H1 (cell line): ENCODE measurements at regions not wholly inside any gene's neighbourhood (a gene's known extent, or its start where the extent isn't known, plus 50 kb on each side); places are given as distances from the start of the nearest gene placed in this dataset.

Experiments
- BACH1 ChIP-seq: IDR thresholded peaks from 2 replicates; pipeline ENCODE4 v1.6.1; 2012; ENCODE audit warnings: low read length, improper control_type of control experiment
- CHD1 ChIP-seq: IDR thresholded peaks from 2 replicates; pipeline ENCODE4 v1.6.1; 2012; ENCODE audit warnings: low read depth, low read length, improper control_type of control experiment
- CHD2 ChIP-seq: IDR thresholded peaks from 2 replicates; pipeline ENCODE4 v1.6.1; 2012; ENCODE audit warnings: low read length, improper control_type of control experiment
- CREB1 ChIP-seq: IDR thresholded peaks from 2 replicates; pipeline ENCODE4 v1.6.1; 2012; ENCODE audit warnings: inconsistent platforms
- EZH2 ChIP-seq: fragments of 200-600 bp; sonication (generic); IDR thresholded peaks from 2 replicates; pipeline ENCODE4 v1.7.1; 2012; ENCODE audit warnings: low read depth, mild to moderate bottlenecking, moderate library complexity, low read length, inconsistent platforms; ENCODE audit not compliant: severe bottlenecking
- JUN ChIP-seq: IDR thresholded peaks from 2 replicates; pipeline ENCODE4 v1.6.1; 2011; ENCODE audit warnings: low read depth, mild to moderate bottlenecking, improper control_type of control experiment, low read length
- JUND ChIP-seq: IDR thresholded peaks from 2 replicates; pipeline ENCODE4 v1.6.1; 2011; ENCODE audit warnings: mild to moderate bottlenecking, improper control_type of control experiment, low read length
- POLR2A ChIP-seq, 2 experiments: IDR thresholded peaks; 1 replicate in 1 of 2; 2 replicates in 1 of 2; pipeline ENCODE4 v1.6.1; 2011; ENCODE audit warnings: low read depth in 2 of 2, low read length in 2 of 2, mild to moderate bottlenecking in 2 of 2; ENCODE audit errors: control extremely low read depth in 1 of 2
- POLR2AphosphoS5 ChIP-seq: IDR thresholded peaks from 2 replicates; pipeline ENCODE4 v1.6.1; 2011; ENCODE audit warnings: low read depth, low read length
- RAD21 ChIP-seq, 2 experiments: IDR thresholded peaks in 1 of 2; conservative IDR thresholded peaks in 1 of 2; 2 replicates each; pipeline ENCODE4 v1.6.1; 2011; ENCODE audit warnings: low read depth in 2 of 2, low read length in 2 of 2, improper control_type of control experiment in 1 of 2, inconsistent platforms in 1 of 2, mild to moderate bottlenecking in 1 of 2, moderate library complexity in 1 of 2
- RFX5 ChIP-seq: IDR thresholded peaks from 2 replicates; pipeline ENCODE4 v1.6.1; 2011; ENCODE audit warnings: low read depth, low read length, improper control_type of control experiment, borderline replicate concordance
- RXRA ChIP-seq: IDR thresholded peaks from 2 replicates; pipeline ENCODE4 v1.6.1; 2011; ENCODE audit warnings: low read depth, mild to moderate bottlenecking, low read length, moderate library complexity; ENCODE audit not compliant: insufficient read depth
- SP4 ChIP-seq: IDR thresholded peaks from 2 replicates; pipeline ENCODE4 v1.6.1; 2012; ENCODE audit warnings: low read length, inconsistent platforms
- TF ChIP-seq, protein P1 (sequence below), 3 experiments: IDR thresholded peaks; 1 replicate in 2 of 3; 2 replicates in 1 of 3; pipeline versions ENCODE4 v1.5.1 to v1.6.1; 2011; ENCODE audit warnings: low read length in 3 of 3, mild to moderate bottlenecking in 3 of 3, inconsistent platforms in 2 of 3, low read depth in 1 of 3, moderate library complexity in 1 of 3; ENCODE audit not compliant: insufficient read depth in 1 of 3; ENCODE audit errors: control extremely low read depth in 1 of 3

DNA sequence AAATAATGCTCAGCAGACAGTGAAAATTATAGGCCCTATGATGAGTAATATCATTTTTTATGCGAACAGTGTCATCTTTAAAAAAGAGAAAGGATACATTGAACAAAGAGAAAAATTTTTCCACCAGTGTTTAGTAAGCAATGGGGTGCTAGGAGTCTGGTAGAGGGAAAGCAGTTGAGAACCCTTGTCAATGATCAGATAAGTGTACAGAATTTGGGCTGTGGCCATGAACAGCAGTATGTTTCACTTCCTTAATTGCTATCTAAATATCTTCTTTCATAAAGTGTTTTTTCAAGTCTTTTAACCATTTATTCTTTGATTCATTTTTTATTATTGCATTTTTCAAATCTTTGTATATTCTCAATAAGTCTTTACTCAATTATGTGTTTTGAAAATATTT lies 750.7 kb upstream of the KCND2 start:
- no peak for TF ChIP-seq RAD21 (IDR thresholded peaks at IDR 0.05 in 1 of 2, conservative IDR thresholded peaks at IDR 0.05 in 1 of 2; ENCODE audit: low read depth in 2 of 2, low read length in 2 of 2)
- no peak for TF ChIP-seq POLR2A (IDR thresholded peaks at IDR 0.05; ENCODE audit: control extremely low read depth in 1 of 2, low read depth in 2 of 2, low read length in 2 of 2)
- no peak for TF ChIP-seq EZH2
- TF ChIP-seq, protein P1, sequence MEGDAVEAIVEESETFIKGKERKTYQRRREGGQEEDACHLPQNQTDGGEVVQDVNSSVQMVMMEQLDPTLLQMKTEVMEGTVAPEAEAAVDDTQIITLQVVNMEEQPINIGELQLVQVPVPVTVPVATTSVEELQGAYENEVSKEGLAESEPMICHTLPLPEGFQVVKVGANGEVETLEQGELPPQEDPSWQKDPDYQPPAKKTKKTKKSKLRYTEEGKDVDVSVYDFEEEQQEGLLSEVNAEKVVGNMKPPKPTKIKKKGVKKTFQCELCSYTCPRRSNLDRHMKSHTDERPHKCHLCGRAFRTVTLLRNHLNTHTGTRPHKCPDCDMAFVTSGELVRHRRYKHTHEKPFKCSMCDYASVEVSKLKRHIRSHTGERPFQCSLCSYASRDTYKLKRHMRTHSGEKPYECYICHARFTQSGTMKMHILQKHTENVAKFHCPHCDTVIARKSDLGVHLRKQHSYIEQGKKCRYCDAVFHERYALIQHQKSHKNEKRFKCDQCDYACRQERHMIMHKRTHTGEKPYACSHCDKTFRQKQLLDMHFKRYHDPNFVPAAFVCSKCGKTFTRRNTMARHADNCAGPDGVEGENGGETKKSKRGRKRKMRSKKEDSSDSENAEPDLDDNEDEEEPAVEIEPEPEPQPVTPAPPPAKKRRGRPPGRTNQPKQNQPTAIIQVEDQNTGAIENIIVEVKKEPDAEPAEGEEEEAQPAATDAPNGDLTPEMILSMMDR (IDR thresholded peaks at IDR 0.05; ENCODE audit: control extremely low read depth in 1 of 3, insufficient read depth in 1 of 3, low read depth in 1 of 3, low read length in 3 of 3): no peak
- no peak for TF ChIP-seq BACH1
- no peak for TF ChIP-seq SP4
- no peak for TF ChIP-seq POLR2AphosphoS5
- TF ChIP-seq JUN: no peak
- TF ChIP-seq RFX5: no peak
- no peak for TF ChIP-seq CREB1
- TF ChIP-seq CHD1: no peak
- TF ChIP-seq CHD2: no peak
- TF ChIP-seq RXRA: no peak
- no peak for TF ChIP-seq JUND
